Transverse colon (tissue), 3 donors: ENCODE measurements at regions not wholly inside any gene's neighbourhood (a gene's known extent, or its start where the extent isn't known, plus 50 kb on each side); places are given as distances from the start of the nearest gene placed in this dataset.

Source experiments
- CTCF ChIP-seq, 5 experiments: fragments of 200-600 bp in 3 of 5; fragments of 450-650 bp in 2 of 5; sonication (generic) in 3 of 5; IDR thresholded peaks; 1 replicate in 2 of 5; 2 replicates in 3 of 5; pipeline ENCODE4 v1.5.1; 2016 to 2017; ENCODE audit warnings: antibody characterized with exemption in 5 of 5, inconsistent platforms in 3 of 5, mild to moderate bottlenecking in 2 of 5, moderate library complexity in 1 of 5
- EP300 ChIP-seq: sonication (generic); formaldehyde crosslinking; IDR thresholded peaks from one replicate; pipeline ENCODE4 v1.6.1; 2017; ENCODE audit warnings: antibody characterized with exemption, low read depth
- POLR2A ChIP-seq: fragments of 450-650 bp; IDR thresholded peaks from one replicate; pipeline ENCODE4 v1.6.1; 2016; ENCODE audit warnings: antibody characterized with exemption, mild to moderate bottlenecking, moderate library complexity

GRCh38 chr9:87810008-87810407 is 72.7 kb upstream of the SPATA31E1 start:
- no peak for TF ChIP-seq EP300
- TF ChIP-seq CTCF (IDR thresholded peaks at IDR 0.05): no peak
- no peak for TF ChIP-seq POLR2A
